Urinary bladder (tissue), 3 donors: ENCODE measurements at regions not wholly inside any gene's neighbourhood (a gene's known extent, or its start where the extent isn't known, plus 50 kb on each side); places are given as distances from the start of the nearest gene placed in this dataset.

Experiments
- DNase-seq: peaks from one replicate; pipeline ENCODE4 v3.0.0-alpha.2; 2015; ENCODE audit errors: extremely low spot score
- H3K27ac ChIP-seq: one replicate; pipeline ENCODE4 v1.5.1; 2013; ENCODE audit warnings: low read depth, mild to moderate bottlenecking, moderate library complexity
- H3K36me3 ChIP-seq: one replicate; pipeline ENCODE4 v1.6.1; 2013; ENCODE audit warnings: mild to moderate bottlenecking, moderate library complexity; ENCODE audit not compliant: insufficient read depth
- H3K4me1 ChIP-seq: one replicate; pipeline ENCODE4 v1.6.1; 2013; ENCODE audit warnings: mild to moderate bottlenecking, moderate library complexity; ENCODE audit not compliant: insufficient read depth
- H3K4me3 ChIP-seq: one replicate; pipeline ENCODE4 v1.5.1; 2013; ENCODE audit warnings: low read depth, low read length
- WGBS: extraction: QIAGEN DNeasy Blood & Tissue Kit; methylation state at CpG from one replicate; pipeline ENCODE4 v1.1.7; 2013; 5-methylcytosine and 5-hydroxymethylcytosine counted together
- donor health status: healthy with polysubstance abuse.
- donor health status: healthy.

DNA sequence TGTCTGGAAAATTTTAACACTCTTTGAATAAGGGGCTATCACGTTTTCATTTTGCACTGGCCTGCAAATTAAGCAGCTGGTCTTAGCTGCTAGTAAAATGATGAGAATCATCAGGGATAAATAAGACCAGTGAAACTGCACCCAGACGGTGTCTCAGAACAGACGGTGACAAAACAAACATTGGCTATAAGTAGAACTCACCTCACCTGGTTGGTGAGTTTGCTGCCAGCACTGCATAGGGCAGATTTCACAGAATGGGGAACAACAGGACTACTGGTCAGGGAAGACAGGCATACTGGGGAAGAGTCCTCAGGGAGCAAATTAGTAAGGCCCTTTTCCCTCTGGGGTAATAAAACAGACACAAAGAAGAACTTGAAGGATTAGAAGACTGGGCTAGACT lies 175.9 kb upstream of the CITED2 start:
- WGBS = 78% methylated on average over 3 of the region's 3 CpGs
- no peak overlapping the region for H3K4me3 ChIP-seq
- H3K27ac ChIP-seq = no peak overlapping the region
- no peaks in the 10 kb centered on the region for H3K36me3 ChIP-seq
- peaks cover 2% of the 10 kb centered on the region for H3K4me1 ChIP-seq
- DNase-seq = no peak

GRCh38 chr6:139549561-139550070 lies 175.2 kb upstream of the CITED2 start:
- H3K36me3 ChIP-seq = no peaks in the 10 kb centered on the region
- whole genome bisulfite sequencing = 91% methylated on average over 5 of the region's 5 CpGs
- H3K4me1 ChIP-seq = peaks cover 3% of the 10 kb centered on the region
- H3K4me3 ChIP-seq = no peak overlapping the region
- no peak for DNase-seq
- no peak overlapping the region for H3K27ac ChIP-seq

DNA sequence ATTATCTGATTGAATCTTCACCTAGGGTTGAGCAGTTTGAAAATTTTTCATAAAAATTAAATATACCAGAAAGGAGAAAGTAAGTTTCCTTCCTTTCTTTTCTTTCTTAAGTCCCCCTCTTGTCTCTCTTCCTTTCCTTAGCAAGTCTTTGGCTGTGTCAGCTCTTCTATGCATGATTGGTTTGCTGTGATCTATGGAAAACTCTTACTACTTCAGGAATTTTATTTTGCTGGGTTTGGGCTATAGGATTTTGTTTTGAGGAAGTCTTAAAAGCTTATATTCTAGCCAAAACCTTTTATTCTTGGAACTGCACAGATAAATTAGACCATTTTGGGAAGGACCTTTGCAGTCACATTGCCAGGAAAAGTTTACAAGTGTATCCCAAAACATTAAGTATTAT lies 173.4 kb upstream of the CITED2 start:
- no peak for DNase-seq
- peaks cover 3% of the 10 kb centered on the region for H3K4me1 ChIP-seq
- H3K27ac ChIP-seq = no peak overlapping the region
- H3K4me3 ChIP-seq = no peak overlapping the region
- no peaks in the 10 kb centered on the region for H3K36me3 ChIP-seq

DNA sequence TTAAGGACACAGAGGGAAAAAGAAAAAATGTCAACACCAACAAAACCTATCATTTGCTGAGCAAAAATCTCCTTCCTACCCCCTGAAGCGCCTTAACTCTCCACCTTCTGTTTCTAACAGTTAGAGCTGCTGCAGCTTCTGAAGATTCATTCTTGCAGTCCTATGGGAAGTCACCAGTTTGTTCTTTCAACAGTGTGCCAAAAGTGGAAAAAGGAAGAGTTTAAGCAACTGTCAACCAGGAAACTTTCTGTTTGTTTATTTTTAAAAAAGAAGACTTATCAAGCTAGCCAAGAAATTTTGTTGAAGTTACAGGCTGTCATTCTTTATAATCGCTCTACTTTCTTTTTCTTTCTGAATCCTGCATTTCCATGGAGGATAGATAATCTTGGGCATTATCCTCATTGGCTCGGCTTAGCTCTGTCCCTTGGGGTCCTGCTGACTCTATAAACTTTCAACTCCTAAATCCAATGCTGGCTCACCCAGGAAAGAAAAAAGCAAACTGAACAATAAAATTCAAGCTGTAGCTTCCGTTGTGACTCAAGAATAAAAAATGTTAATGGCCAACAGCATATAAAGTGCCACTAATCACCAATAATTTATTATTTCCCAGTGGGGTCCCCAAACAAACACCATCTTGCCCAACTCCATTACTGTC lies 172.8 kb upstream of the CITED2 start:
- WGBS = 55% methylated on average over 4 of the region's 4 CpGs
- Histone ChIP-seq H3K4me1 (peaks cover 3% of the 10 kb centered on the region), H3K36me3 (no peaks in the 10 kb centered on the region), H3K27ac (no peak overlapping the region), H3K4me3 (no peak overlapping the region)
- DNase-seq = no peak

GRCh38 chr6:139546106-139546472 lies 171.6 kb upstream of the CITED2 start:
- Histone ChIP-seq H3K4me3 (no peak overlapping the region), H3K36me3 (no peaks in the 10 kb centered on the region), H3K27ac (no peak overlapping the region), H3K4me1 (peaks cover 3% of the 10 kb centered on the region)
- 93% methylated on average over 2 of the region's 2 CpGs for WGBS
- DNase-seq = no peak

DNA sequence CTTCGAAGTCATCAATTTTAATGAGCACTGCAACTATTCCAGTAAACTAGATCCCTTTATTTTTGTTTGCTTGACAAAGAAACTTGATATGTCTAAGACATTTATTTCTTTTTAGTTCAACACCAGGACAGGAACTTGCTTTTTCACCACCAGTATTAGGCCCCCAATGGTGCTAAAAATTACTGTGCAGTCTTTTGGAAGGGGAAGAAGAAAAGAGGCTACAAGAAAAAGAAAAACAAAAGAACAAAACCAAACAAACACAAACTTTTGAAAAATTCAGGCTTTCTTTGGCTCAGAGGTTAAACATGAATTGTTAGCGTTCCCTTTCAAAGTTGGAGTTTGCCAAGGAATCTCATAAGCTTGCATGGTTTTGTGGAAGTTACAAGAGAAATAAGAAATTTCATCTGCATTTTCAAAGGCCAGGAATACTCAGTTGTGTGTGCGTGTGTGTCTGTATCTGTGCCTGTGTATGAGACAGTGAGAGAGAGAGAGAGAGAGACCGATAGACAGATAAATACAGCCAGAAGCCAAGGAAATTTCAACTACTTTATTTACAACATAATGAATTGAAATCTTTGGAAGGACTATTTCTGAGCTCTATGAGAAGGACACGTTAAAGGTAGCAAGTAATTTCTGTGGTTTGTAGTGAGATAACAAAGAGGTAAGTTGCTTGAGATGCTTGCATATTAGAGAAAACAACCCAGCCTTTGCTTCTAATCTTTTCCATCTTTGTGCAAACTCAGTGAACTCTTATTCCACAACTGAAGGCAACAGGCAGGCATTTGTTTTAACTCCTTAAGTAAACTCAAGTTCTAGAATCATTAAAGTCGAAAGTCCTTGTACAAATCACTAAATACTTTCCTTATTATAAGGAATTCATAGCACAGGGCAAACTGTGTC lies 171.0 kb upstream of the CITED2 start:
- Histone ChIP-seq H3K36me3 (no peaks in the 10 kb centered on the region), H3K4me3 (no peak overlapping the region), H3K4me1 (peaks cover 3% of the 10 kb centered on the region), H3K27ac (no peak overlapping the region)
- WGBS = 47% methylated on average over 6 of the region's 6 CpGs
- DNase-seq = no peak

GRCh38 chr6:139544701-139545057 lies 170.2 kb upstream of the CITED2 start:
- peaks cover 3% of the 10 kb centered on the region for H3K4me1 ChIP-seq
- no peak for DNase-seq
- WGBS = 63% methylated on average over 2 of the region's 2 CpGs
- H3K36me3 ChIP-seq = no peaks in the 10 kb centered on the region
- no peak overlapping the region for H3K4me3 ChIP-seq
- no peak overlapping the region for H3K27ac ChIP-seq

GRCh38 chr6:139542351-139542750 lies 167.9 kb upstream of the CITED2 start:
- 95% methylated on average over 3 of the region's 3 CpGs for WGBS
- DNase-seq = no peak
- peaks cover 3% of the 10 kb centered on the region for H3K4me1 ChIP-seq
- no peak overlapping the region for H3K4me3 ChIP-seq
- H3K36me3 ChIP-seq = no peaks in the 10 kb centered on the region
- H3K27ac ChIP-seq = no peak overlapping the region

DNA sequence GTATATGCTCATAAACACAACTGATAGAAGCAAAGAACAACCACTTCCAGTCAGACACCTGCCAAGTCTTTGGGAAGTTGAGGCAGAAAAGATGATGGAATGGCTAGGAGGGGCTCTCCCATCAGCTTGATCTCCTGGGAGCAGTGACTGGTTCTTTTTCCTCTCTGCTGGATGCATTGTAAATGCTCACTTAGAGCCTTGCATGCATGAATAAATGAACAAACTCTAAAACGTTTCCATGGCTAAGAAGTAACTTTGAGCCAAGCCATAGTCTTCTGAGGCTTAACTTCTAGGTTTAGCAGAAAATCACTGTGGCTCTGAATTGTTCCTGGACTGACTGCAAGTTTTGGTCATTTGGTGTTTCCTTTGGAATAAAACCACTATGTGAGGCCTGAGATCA lies 166.4 kb upstream of the CITED2 start:
- Histone ChIP-seq H3K4me3 (no peak overlapping the region), H3K36me3 (no peaks in the 10 kb centered on the region), H3K4me1 (peaks cover 3% of the 10 kb centered on the region), H3K27ac (no peak overlapping the region)
- DNase-seq = no peak
- 63% methylated on average over 1 of the region's 1 CpG for WGBS

GRCh38 chr6:139540276-139540675 lies 165.8 kb upstream of the CITED2 start:
- 62% methylated on average over 5 of the region's 5 CpGs for WGBS
- no peak for DNase-seq
- Histone ChIP-seq H3K4me1 (peaks cover under 1% of the 10 kb centered on the region), H3K27ac (peak overlapping the region; percentile 44), H3K36me3 (no peaks in the 10 kb centered on the region), H3K4me3 (no peak overlapping the region)

DNA sequence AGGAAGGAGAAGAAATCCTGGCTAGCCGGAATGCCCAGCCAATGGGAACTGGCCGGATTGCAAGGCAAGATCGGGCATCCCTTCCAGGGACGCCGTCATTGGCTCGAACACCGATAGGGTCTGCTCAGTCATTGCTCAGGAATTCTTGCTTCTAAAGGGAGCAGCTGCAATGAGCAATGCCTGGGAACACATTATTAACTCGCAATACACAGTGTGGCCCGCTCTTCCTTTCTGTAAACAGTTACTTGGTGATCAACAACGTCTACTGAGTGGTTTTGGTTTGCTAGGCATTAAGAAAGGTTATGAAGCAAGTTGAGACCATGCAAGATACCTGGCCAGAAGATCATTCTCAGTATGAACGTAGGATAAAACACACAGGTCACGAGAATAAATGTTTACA lies 165.4 kb upstream of the CITED2 start:
- 49% methylated on average over 12 of the region's 12 CpGs for WGBS
- Histone ChIP-seq H3K4me1 (no peaks in the 10 kb centered on the region), H3K27ac (peak overlapping the region; percentile 44), H3K4me3 (no peak overlapping the region), H3K36me3 (no peaks in the 10 kb centered on the region)
- DNase-seq = no peak

- Histone ChIP-seq H3K27ac (no peak overlapping the region), H3K36me3 (no peaks in the 10 kb centered on the region), H3K4me3 (no peak overlapping the region), H3K4me1 (peaks cover 1% of the 10 kb centered on the region)
- DNase-seq = no peak
- WGBS = 93% methylated on average over 7 of the region's 7 CpGs
Observed at GRCh38 chr6:139538366-139538765, 163.9 kb upstream of the CITED2 start.

GRCh38 chr6:139536751-139537617 lies 162.5 kb upstream of the CITED2 start:
- H3K4me3 ChIP-seq = no peak overlapping the region
- no peaks in the 10 kb centered on the region for H3K36me3 ChIP-seq
- H3K4me1 ChIP-seq = peaks cover 1% of the 10 kb centered on the region
- H3K27ac ChIP-seq = no peak overlapping the region
- DNase-seq = no peak
- 71% methylated on average over 8 of the region's 8 CpGs for WGBS
